Ovary (tissue), 7 donors: ENCODE measurements at regions not wholly inside any gene's neighbourhood (a gene's known extent, or its start where the extent isn't known, plus 50 kb on each side); places are given as distances from the start of the nearest gene placed in this dataset.

Experiments
- DNase-seq, 5 donors: peaks; one replicate each; pipeline ENCODE4 v3.0.0-alpha.2; 2019 to 2020
- H3K27ac ChIP-seq, 2 donors: fragments of 200-600 bp; one replicate each; pipeline versions ENCODE4 v1.5.1 to v1.8.0; 2019 to 2022
- H3K27me3 ChIP-seq: fragments of 200-600 bp; one replicate; pipeline ENCODE4 v1.8.0; 2022
- H3K36me3 ChIP-seq: fragments of 200-600 bp; sonication (generic); one replicate; pipeline ENCODE4 v1.5.1; 2019
- H3K4me1 ChIP-seq: one replicate; pipeline ENCODE4 v1.8.1; 2013; ENCODE audit warnings: mild to moderate bottlenecking, moderate library complexity; ENCODE audit not compliant: insufficient read depth
- H3K4me3 ChIP-seq: fragments of 200-600 bp; sonication (generic); one replicate; pipeline ENCODE4 v1.5.1; 2017
- H3K9me3 ChIP-seq, 2 donors: fragments of 200-600 bp in 1 of 2; sonication (generic) in 1 of 2; one replicate each; pipeline versions ENCODE4 v1.5.1 to v1.8.1; 2013 to 2019; ENCODE audit warnings: mild to moderate bottlenecking in 1 of 2, moderate library complexity in 1 of 2
- EP300 ChIP-seq: sonication (generic); formaldehyde crosslinking; IDR thresholded peaks from one replicate; pipeline ENCODE4 v1.6.1; 2017; ENCODE audit warnings: antibody characterized with exemption
- POLR2A ChIP-seq: fragments of 450-650 bp; IDR thresholded peaks from one replicate; pipeline ENCODE4 v1.6.1; 2017; ENCODE audit warnings: antibody characterized with exemption, mild to moderate bottlenecking, moderate library complexity
- WGBS, 3 donors: extraction: QIAGEN DNeasy Blood & Tissue Kit in 1 of 3; methylation state at CpG; one replicate each; pipeline versions ENCODE4 v1.1.5 to v1.1.7; 2013 to 2017; 5-methylcytosine and 5-hydroxymethylcytosine counted together
- intact Hi-C, 4 donors: fragments of 100-400 bp; cut with DNase I; formaldehyde crosslinking; loops; one replicate each; pipeline versions ENCODE4 v1.11.0 to v1.15.1; 2022 to 2023
- TF ChIP-seq, protein P1 (sequence below), 3 donors: fragments of 450-650 bp in 2 of 3; fragments of 200-600 bp in 1 of 3; IDR thresholded peaks; one replicate each; pipeline versions ENCODE4 v1.5.1 to v1.8.0; 2016 to 2022; ENCODE audit warnings: antibody characterized with exemption in 3 of 3, mild to moderate bottlenecking in 1 of 3
- donor health status: DM: no; HTN: no; CAD: no; lungs with moderate emphysema.
- donor health status: DM: no; HTN: no; CAD: no.
- donor health status: Bipolar disorder and iron deficiency.
- donor health status: DM: no; HTN: no; CAD: no.
- donor health status: DM: yes; HTN: yes; CAD: no.

DNA sequence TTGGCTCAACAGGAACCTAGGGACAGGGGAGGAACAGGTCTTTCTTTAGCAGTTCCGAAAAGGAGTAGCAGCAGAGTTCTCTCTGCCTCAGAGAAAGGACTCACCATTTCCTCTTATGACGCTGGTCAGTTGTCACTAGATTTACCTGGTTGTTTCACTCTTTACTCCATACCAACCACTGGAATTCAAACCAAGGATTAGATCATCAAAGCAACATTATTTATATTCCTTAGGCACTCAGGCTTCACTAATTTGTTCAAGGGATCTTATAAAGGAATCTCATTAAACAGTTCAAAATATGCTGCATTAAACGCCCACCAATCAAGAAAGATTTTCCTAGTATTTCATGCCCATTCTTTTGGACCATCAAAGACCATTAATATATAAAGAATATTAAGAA lies 1129.5 kb upstream of the MAP3K7 start:
- no peak for TF ChIP-seq EP300
- no peak for TF ChIP-seq POLR2A
- TF ChIP-seq, protein P1, sequence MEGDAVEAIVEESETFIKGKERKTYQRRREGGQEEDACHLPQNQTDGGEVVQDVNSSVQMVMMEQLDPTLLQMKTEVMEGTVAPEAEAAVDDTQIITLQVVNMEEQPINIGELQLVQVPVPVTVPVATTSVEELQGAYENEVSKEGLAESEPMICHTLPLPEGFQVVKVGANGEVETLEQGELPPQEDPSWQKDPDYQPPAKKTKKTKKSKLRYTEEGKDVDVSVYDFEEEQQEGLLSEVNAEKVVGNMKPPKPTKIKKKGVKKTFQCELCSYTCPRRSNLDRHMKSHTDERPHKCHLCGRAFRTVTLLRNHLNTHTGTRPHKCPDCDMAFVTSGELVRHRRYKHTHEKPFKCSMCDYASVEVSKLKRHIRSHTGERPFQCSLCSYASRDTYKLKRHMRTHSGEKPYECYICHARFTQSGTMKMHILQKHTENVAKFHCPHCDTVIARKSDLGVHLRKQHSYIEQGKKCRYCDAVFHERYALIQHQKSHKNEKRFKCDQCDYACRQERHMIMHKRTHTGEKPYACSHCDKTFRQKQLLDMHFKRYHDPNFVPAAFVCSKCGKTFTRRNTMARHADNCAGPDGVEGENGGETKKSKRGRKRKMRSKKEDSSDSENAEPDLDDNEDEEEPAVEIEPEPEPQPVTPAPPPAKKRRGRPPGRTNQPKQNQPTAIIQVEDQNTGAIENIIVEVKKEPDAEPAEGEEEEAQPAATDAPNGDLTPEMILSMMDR (IDR thresholded peaks at IDR 0.05): no peak
- H3K9me3 ChIP-seq: no peaks in the 10 kb centered on the region
- no peaks in the 10 kb centered on the region for H3K36me3 ChIP-seq
- no peak for DNase-seq
- H3K4me1 ChIP-seq: no peaks in the 10 kb centered on the region
- no peak overlapping the region for H3K4me3 ChIP-seq
- 92 to 96% (median 95%) methylated on average over 3 of the region's 3 CpGs for WGBS, 3 donors
- intact Hi-C loops: no loop called here
- H3K27me3 ChIP-seq: no peaks in the 10 kb centered on the region
- no peak overlapping the region for H3K27ac ChIP-seq

GRCh38 chr6:91715171-91715805 lies 1128.4 kb upstream of the MAP3K7 start:
- no peak overlapping the region for H3K4me3 ChIP-seq
- no peaks in the 10 kb centered on the region for H3K36me3 ChIP-seq
- no peaks in the 10 kb centered on the region for H3K27me3 ChIP-seq
- TF ChIP-seq, protein P1 (IDR thresholded peaks at IDR 0.05): no peak
- no peak for TF ChIP-seq EP300
- TF ChIP-seq POLR2A: no peak
- WGBS, 3 donors: 92 to 96% (median 96%) methylated on average over 11 of the region's 11 CpGs
- DNase-seq: no peak
- intact Hi-C loops: no loop called here
- no peaks in the 10 kb centered on the region for H3K4me1 ChIP-seq
- no peaks in the 10 kb centered on the region for H3K9me3 ChIP-seq
- no peak overlapping the region for H3K27ac ChIP-seq

GRCh38 chr6:91713911-91714310 lies 1127.0 kb upstream of the MAP3K7 start:
- Histone ChIP-seq H3K27me3 (no peaks in the 10 kb centered on the region), H3K36me3 (no peaks in the 10 kb centered on the region), H3K4me3 (no peak overlapping the region), H3K27ac (no peak overlapping the region), H3K4me1 (no peaks in the 10 kb centered on the region), H3K9me3 (no peaks in the 10 kb centered on the region)
- no peak for TF ChIP-seq POLR2A
- TF ChIP-seq EP300: no peak
- TF ChIP-seq, protein P1 (IDR thresholded peaks at IDR 0.05): no peak
- no peak for DNase-seq
- intact Hi-C loops: no loop called here

DNA sequence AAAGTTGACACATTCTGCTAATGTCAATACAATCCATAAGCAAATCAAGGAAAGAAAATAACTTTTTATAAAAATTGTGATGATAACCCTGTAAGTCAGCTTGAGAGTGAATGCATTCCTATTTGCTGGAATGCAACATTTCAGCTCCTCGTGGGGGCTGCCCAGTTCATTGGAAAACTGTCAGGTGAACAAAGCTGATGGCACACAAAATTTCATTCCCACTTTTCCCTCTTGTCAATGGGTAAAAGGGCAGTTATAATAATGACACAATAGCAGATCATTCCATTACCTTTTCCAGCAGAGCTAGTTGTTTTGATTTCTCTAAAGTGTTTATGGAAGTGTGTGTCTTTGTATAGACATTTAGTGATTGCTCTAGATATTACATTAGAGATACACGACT lies 1124.6 kb upstream of the MAP3K7 start:
- WGBS, 3 donors: 57 to 80% (median 70%) methylated on average over 2 of the region's 2 CpGs
- no peak overlapping the region for H3K27ac ChIP-seq
- no peak overlapping the region for H3K4me3 ChIP-seq
- DNase-seq: no peak
- no peaks in the 10 kb centered on the region for H3K9me3 ChIP-seq
- no peak for TF ChIP-seq EP300
- TF ChIP-seq, protein P1 (IDR thresholded peaks at IDR 0.05): no peak
- TF ChIP-seq POLR2A: no peak
- no peaks in the 10 kb centered on the region for H3K36me3 ChIP-seq
- intact Hi-C loops: no loop called here
- H3K27me3 ChIP-seq: no peaks in the 10 kb centered on the region
- no peaks in the 10 kb centered on the region for H3K4me1 ChIP-seq

DNA sequence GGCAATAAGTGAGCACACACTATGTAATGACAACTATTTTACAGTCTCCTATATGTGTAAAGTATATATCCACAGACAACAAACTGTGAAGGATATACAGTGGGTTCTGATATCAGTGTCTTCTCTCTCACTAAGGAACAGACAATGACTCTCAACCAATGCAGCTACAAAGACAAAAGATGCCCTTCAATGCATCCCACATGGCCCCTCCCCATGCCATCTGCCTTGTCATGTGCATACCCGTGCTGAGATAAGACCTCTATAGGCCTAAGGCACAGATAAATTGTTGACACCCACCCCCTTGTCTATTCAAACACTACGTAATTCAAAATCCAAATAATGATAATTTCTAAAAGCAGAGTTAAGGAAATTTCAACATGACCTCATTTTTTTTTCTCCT lies 1123.5 kb upstream of the MAP3K7 start:
- Histone ChIP-seq H3K27me3 (no peaks in the 10 kb centered on the region), H3K36me3 (no peaks in the 10 kb centered on the region), H3K4me3 (no peak overlapping the region), H3K9me3 (no peaks in the 10 kb centered on the region), H3K4me1 (no peaks in the 10 kb centered on the region), H3K27ac (no peak overlapping the region)
- DNase-seq: no peak
- 63 to 76% (median 68%) methylated on average over 2 of the region's 2 CpGs for WGBS, 3 donors
- intact Hi-C loops: no loop called here
- TF ChIP-seq POLR2A: no peak
- TF ChIP-seq, protein P1 (IDR thresholded peaks at IDR 0.05): no peak
- TF ChIP-seq EP300: no peak
